ENCODE measurements at regions not wholly inside any gene's neighbourhood (a gene's known extent, or its start where the extent isn't known, plus 50 kb on each side); places are given as distances from the start of the nearest gene placed in this dataset.

DNA sequence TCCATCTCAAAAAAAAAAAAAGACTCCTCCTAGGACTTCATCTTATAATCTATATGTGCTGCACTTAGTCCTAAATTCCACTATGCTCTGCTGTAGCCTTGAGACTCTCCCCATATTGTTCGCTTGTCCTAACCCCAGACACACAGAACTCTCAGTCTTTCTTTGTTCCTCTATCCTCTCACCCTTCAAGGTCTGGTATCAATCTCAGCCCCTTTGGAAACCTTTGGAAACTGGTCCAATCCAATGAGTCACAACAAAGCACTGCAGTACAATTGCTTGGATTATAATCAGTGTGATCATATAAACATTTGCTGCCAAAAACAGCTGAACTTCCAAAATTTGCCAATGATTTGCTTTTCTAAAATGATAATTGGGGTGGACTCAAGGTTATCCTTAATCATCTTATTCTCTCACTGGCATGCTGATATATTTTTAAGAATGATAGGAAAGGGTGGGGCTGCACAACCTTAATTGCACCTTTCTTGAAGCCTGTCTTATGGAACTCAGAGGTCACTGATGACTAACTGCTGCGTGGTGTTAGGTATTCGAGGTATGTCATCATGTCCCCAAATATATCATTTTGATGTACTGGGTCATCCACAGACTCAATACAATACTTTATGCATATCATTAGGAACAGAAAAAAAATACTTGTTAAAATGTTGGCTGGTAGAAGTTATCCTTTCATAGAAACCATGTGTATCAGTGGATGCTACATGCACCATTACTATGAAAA, 756.7 kb downstream of the NR2F2 start:
- Mint-ChIP-seq H3K27ac (no peak overlapping the region), H3K36me3 (no peaks in the 10 kb centered on the region), H3K9me3 (peaks cover 6 to 12% of the 10 kb centered on the region in 2 donors)
- ATAC-seq (no peak), DNase-seq (ENCODE audit: low spot score in 2 of 2) (no peak)

DNA sequence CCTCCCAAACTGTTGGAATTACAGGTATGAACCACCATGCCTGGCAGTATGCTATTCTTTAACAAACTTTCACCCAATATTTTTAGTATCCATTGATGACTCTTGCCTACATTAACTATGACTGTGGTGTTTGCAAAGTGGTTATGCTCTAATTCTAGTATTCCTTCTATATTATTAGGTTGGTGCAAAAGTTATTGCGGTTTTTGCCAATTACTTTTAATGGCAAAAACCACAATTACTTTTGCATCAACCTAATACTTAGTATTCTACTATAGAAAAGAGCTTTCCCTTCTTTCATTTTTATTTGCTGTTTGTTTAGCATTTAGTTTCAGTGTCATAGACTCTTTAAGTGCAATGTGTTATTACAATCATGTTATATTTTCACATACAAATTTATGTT, 760.6 kb downstream of the NR2F2 start:
- DNase-seq (ENCODE audit: low spot score in 2 of 2) (no peak), ATAC-seq (no peak)
- Mint-ChIP-seq H3K36me3 (no peaks in the 10 kb centered on the region), H3K27ac (no peak overlapping the region), H3K9me3 (peaks cover 7 to 18% of the 10 kb centered on the region in 2 donors)

DNA sequence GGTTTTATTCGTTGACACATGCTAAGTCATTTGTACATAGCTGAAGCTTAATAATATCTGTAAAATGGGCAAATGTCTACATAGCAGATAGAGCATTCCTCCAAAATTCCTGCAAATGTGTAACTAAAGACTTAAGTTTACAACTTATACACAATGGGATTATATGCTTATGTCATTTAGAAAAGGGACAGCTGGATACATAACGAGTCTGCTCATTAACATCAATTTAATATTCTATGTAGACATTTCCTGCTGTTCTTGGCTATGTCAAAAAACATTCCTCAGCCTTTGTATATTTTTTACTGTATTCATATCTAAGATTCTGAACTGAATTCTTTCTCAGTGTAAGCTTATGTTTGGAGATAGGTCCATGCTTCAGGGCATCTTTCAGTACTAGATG, 762.2 kb downstream of the NR2F2 start:
- no peak overlapping the region for H3K27ac Mint-ChIP-seq
- DNase-seq (ENCODE audit: low spot score in 2 of 2), result no peak

DNA sequence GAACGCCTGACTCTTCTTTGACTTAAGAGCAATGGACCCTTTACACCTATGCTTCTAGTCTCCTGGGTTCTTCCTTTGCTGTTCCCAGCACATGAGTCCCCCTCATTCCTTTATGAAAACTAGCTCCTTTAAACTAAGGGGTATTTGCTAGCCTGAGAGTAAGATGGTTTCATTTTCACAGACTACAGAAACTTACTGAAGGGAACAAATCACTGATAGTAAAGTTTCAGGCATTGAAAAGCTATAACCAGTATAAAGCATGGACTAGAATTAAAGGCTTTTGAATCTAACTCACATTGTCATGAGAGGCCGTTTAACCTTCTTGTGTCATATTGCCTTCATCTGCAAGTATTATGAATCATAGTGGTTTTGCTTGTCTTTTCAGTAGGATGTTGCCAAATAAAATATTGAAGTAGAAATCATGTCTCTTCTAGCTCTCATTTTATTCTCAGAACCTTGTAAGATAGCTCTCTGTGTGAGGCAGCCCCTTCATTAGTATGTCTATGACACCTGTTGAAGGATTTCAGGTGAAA, 765.9 kb downstream of the NR2F2 start:
- Mint-ChIP-seq H3K36me3 (peaks cover 0 to 11% of the 10 kb centered on the region in 2 donors), H3K27ac (peak overlapping the region in 1 of 2 donors; percentile 37), H3K9me3 (peaks cover 20 to 40% of the 10 kb centered on the region in 2 donors)
- ATAC-seq (no peak), DNase-seq (ENCODE audit: low spot score in 2 of 2) (no peak)

More for the DNA sequence above, 762.2 kb downstream of the NR2F2 start:
- peaks cover 3 to 18% of the 10 kb centered on the region in 2 donors for H3K9me3 Mint-ChIP-seq
- no peak for ATAC-seq
- H3K36me3 Mint-ChIP-seq, result peaks cover 0 to 4% of the 10 kb centered on the region in 2 donors

DNA sequence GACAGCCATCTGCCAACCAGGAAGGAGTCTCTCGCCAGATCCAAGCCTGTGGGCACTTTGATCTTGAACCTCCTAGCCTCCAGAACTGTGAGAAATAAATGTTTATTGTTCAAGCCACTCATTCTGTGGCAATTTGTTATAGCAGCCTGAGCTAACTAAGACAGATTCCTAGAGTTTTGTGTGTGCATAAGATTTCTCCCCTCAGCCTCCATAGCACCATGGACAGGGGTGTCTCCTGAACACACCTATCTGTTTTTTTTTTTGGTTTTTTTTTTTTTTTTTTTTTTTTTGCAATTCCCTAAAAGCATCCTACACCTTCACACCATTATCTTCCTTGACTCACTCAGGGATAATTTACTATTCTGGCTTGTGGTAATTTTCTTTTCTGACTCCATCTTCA, 768.5 kb downstream of the NR2F2 start:
- H3K9me3 Mint-ChIP-seq, result peaks cover 20 to 44% of the 10 kb centered on the region in 2 donors
- ATAC-seq (no peak), DNase-seq (ENCODE audit: low spot score in 2 of 2) (no peak)
- H3K36me3 Mint-ChIP-seq, result peaks cover 0 to 11% of the 10 kb centered on the region in 2 donors
- no peak overlapping the region for H3K27ac Mint-ChIP-seq

DNA sequence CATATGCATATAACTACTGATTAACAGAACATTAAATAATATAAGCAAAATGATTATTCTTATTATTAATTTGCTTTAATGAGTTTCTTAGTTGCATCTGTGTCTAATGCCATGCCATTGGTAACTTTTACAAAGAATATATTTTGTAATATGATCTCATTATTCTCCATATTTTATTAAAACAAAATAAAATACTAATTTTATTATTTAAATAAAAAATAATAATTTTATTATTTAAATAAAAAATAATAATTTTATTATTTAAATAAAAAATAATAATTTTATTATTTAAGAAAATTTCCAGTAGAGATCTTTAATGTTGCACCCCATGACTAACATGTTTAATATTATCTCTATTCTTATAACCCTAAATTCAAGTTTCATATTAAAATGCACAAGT, 771.1 kb downstream of the NR2F2 start:
- ATAC-seq, result no peak
- Mint-ChIP-seq H3K9me3 (peaks cover 25 to 46% of the 10 kb centered on the region in 2 donors), H3K27ac (no peak overlapping the region), H3K36me3 (peaks cover 0 to 18% of the 10 kb centered on the region in 2 donors)
- DNase-seq (ENCODE audit: low spot score in 2 of 2), result no peak

DNA sequence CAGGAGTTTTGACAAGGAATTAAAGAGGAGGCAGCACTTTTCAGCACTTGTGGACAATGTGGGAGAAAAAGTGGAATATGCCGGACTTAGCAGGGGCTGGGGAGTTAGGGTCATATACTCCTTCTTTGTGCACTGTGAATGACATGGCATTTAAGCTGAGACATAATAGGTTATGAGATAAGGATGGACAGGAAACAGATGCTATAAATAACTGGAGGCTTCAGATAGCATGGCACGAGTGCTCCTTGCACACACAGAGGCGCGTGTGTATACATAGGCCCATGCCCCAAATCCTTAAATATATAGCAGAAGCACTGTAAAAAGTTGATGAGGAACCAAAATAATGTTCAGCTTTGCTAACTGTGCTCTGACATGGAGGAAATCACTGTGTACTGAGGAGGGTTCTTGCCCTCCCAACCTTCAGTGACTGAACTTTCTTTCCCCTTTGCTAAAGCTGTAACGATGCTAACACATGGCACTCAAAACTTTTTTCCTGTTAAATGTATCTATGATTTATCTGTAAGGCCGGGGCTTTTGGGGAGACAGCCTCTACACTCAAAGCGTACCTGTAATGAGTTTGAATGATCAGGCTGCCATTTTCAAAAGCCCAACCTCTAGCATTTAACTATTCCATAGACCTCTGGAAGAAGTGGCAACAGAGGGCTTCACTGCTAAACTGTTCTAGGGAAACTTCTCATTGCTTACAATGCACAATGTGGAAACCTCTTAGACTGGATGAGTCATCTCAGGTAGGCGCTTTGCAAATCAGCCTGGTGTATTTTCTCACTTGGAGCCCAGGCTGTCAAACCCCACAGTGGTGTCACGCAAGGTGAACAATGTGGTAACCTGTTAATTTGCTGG, 784.6 kb downstream of the NR2F2 start:
- Mint-ChIP-seq H3K27ac (no peak overlapping the region), H3K36me3 (peaks cover 0 to 25% of the 10 kb centered on the region in 2 donors), H3K9me3 (peaks cover 22 to 30% of the 10 kb centered on the region in 2 donors)
- no peak for ATAC-seq
- DNase-seq (ENCODE audit: low spot score in 2 of 2), result no peak

DNA sequence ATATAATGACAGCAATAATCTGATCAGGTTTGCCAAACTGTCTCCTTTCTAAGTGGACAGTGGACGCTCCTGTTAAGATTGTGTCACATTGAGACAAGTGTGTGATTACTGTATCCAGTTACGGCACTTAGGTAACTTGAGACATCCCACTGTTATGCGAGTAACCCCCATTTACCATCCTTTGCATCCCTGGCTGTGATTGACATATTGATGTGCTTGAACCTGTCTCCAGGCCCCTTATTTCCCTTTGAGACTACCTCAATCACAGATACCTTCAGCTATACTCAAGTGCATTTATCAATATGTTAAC, 785.2 kb downstream of the NR2F2 start:
- ATAC-seq (no peak), DNase-seq (ENCODE audit: low spot score in 2 of 2) (no peak)
- Mint-ChIP-seq H3K9me3 (peaks cover 16 to 30% of the 10 kb centered on the region in 2 donors), H3K27ac (no peak overlapping the region), H3K36me3 (peaks cover 0 to 25% of the 10 kb centered on the region in 2 donors)

DNA sequence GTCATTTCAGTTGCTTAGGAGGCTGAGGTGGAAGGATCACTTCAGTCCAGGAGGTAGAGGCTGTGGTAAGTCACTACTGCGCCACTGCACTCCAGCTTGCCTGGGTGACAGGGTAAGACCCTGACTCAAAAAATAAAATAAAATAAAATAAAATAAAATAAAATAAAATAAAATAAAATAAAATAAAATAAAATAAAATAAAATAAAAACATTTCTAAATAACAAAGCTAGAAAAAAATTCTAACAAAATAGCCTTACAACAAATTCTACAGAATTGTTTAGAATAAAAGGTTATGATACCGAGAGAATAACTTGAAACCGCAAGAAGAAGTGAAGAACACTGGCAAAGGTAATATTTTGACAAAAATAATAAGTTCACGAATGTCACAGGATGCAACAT, 794.3 kb downstream of the NR2F2 start:
- Mint-ChIP-seq H3K9me3 (peaks cover 6 to 12% of the 10 kb centered on the region in 2 donors), H3K27ac (no peak overlapping the region), H3K36me3 (peaks cover 0 to 5% of the 10 kb centered on the region in 2 donors)
- ATAC-seq (no peak), DNase-seq (ENCODE audit: low spot score in 2 of 2) (no peak)

DNA sequence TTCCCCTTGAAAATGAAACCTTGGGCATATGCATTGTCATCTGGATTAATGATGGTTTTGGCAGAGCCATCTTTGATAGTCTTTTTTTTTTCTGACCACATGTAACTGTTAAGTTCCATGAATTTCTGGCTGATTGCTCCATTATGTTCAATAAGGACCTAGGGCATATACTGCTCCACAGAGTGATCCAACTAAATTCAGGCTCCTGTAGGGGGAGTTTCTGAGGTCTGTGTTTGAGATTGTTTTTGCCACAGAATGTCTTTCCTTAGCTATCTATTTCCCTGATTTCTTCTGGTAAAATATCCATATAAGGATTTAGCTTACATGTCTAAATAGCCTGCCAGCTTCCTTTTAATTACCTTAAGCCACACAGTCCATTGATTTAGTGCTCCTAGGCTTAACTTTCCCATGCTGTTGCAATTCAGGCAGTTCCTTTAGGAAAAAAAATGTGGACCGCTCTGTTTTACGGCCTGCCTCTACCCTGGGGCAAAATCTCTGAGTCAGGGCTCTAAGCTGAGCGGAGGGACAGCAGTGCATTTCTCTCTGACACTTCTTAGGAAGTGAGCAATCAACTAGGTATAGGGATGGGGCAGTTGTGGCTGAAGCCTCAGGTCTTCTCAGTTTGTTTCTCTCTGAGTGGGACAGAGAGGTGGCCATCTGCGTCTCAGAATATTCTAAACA, 796.2 kb downstream of the NR2F2 start:
- Mint-ChIP-seq H3K9me3 (peaks cover 4 to 8% of the 10 kb centered on the region in 2 donors), H3K36me3 (no peaks in the 10 kb centered on the region), H3K27ac (no peak overlapping the region)
- DNase-seq (ENCODE audit: low spot score in 2 of 2) (no peak), ATAC-seq (no peak)

DNA sequence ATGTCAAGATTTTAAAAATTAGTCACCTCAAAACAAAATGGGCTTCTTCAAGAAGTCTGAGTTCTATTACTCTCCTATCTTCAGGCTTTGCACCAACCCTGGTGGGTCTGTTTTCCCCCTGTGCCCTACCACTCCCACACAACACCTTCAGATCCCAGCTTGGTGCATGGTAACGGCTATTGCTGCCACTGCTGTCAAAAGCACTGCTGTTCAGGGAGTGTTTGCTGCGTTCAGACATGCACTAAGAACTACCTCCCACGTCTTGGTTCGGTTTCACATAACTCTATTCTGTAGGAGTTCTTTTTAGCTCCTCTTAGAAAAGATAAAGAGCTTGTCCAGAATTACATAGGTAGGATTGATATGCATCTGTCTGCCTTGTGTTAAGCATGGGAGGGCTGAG, 799.2 kb downstream of the NR2F2 start:
- Mint-ChIP-seq H3K9me3 (peaks cover 14 to 20% of the 10 kb centered on the region in 2 donors), H3K27ac (no peak overlapping the region), H3K36me3 (no peaks in the 10 kb centered on the region)
- DNase-seq (ENCODE audit: low spot score in 2 of 2) (no peak), ATAC-seq (no peak)

DNA sequence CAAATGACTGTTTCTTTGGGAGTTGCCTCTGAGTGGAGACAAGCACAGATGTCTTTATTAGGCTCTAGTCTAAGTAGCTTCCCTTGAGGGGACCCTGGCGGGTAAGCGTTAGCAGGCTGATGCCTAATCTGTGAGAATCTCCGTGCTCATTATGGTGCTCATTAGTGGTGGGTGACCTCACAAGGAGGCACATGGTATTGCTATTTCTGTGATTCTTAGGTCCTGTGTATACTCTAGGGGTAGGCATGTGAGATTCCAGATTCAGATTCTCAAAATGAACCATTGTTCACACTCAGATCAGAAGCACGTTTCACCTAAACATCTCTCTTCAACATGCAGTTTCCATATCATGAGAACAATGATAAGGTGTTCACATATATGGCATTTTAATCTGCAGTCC, 809.7 kb downstream of the NR2F2 start:
- ATAC-seq (no peak), DNase-seq (ENCODE audit: low spot score in 2 of 2) (no peak)
- H3K36me3 Mint-ChIP-seq, result peaks cover 0 to 4% of the 10 kb centered on the region in 2 donors
- no peak overlapping the region for H3K27ac Mint-ChIP-seq
- H3K9me3 Mint-ChIP-seq, result peaks cover 0 to 16% of the 10 kb centered on the region in 2 donors

DNA sequence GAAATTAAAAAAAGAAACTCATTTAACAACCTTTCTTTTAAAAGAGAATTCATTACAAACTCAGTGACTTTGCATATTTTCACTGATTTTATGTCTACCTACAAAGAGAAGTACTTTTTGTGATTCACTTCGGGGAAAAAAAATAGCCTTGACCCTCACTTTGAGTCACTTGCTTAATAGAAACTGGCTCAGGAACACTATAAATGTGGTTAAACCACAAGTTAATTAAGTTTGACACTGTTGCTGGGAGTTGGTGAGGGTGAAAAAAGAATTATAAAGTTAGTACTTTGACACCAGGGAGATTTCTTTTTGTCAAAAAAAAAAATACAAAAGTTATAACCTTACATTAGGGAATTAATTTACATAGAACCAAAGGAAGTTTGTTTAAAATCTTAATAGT, 810.9 kb downstream of the NR2F2 start:
- no peaks in the 10 kb centered on the region for H3K36me3 Mint-ChIP-seq
- peaks cover 0 to 11% of the 10 kb centered on the region in 2 donors for H3K9me3 Mint-ChIP-seq
- no peak for ATAC-seq
- no peak overlapping the region for H3K27ac Mint-ChIP-seq
- no peak for DNase-seq (ENCODE audit: low spot score in 2 of 2)

DNA sequence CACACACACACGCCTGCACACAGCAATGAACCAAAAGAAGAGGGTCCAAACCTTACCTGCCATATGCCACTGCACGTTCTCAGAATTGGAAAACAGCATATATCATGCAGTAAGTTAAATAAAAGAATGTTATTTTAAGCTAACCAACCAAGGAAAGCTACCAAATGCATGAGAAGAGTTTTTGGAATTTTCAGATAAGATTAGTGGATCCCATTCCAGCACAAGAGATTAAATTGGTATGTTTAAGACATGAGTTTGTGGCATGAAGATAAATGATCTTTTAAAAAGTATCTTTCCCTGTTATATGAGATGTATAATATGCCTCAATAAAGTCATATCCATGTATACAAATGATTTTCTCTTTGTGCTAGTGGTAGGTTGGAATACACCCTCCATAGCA, 811.4 kb downstream of the NR2F2 start:
- H3K27ac Mint-ChIP-seq, result no peak overlapping the region
- DNase-seq (ENCODE audit: low spot score in 2 of 2) (no peak), ATAC-seq (no peak)
- no peaks in the 10 kb centered on the region for H3K36me3 Mint-ChIP-seq
- peaks cover 0 to 9% of the 10 kb centered on the region in 2 donors for H3K9me3 Mint-ChIP-seq

DNA sequence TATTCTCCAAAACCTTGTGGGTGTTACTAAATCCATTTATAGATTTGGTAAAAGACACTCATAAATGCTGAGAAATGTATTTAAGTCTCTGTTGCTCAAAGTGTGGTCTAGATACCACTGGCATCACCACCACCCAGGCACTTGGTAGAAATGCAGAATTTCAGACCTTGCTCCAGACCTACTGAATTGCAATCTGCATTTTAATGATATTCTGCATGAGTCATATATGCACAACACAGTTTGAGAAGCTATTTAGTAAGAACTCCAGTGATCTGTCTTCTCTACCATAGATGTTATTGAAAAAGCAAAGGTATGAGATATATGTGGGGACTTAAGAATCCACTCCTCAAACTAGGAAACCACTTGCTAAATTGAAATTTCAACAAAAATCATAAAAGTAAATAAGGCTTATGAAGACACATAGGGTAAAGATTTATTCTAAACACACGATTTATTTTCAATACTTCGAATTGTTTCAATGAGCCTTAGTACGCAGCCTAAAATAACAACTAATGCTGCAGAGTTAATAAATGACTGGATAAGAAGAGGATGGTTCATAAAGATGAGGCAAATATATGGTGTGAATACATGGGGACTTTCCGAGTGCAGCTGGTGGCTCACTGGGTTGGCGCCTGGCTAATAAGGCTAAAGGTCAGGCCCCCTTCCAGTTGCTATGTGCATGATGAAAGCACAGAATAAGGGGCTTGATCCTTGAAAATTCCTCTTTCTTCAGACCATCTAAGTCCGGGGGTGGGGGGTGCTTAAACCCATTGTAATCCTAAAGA, 813.3 kb downstream of the NR2F2 start:
- H3K27ac Mint-ChIP-seq, result no peak overlapping the region
- H3K9me3 Mint-ChIP-seq, result peaks cover 4 to 8% of the 10 kb centered on the region in 2 donors
- DNase-seq (ENCODE audit: low spot score in 2 of 2), result no peak
- peaks cover 0 to 4% of the 10 kb centered on the region in 2 donors for H3K36me3 Mint-ChIP-seq
- no peak for ATAC-seq

DNA sequence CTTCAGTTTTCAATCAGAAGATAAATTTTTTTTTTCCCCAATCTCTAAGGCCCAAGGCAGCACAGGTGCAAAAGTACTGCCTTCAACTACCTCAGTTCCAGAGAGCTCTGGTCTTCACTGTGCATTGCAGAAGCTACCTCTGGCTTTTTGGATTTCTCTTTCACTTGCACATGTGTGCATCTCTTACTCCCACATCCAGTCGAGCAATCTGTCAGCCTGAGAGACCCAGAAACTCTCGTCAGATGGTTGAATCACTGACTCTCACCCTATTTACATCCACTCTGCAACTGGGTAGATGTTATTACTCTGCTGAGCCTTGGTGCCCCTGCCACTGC, 813.8 kb downstream of the NR2F2 start:
- no peak for ATAC-seq
- Mint-ChIP-seq H3K36me3 (peaks cover 0 to 4% of the 10 kb centered on the region in 2 donors), H3K27ac (no peak overlapping the region), H3K9me3 (peaks cover 4 to 6% of the 10 kb centered on the region in 2 donors)
- DNase-seq (ENCODE audit: low spot score in 2 of 2), result no peak
